NOMO-1 treated with dmso at 0.1 percent for 144 hours (cell line): ENCODE measurements at regions not wholly inside any gene's neighbourhood (a gene's known extent, or its start where the extent isn't known, plus 50 kb on each side); places are given as distances from the start of the nearest gene placed in this dataset.

Experiments used
- DNase-seq: peaks from one replicate; lab custom pipeline; 2025; ENCODE audit not compliant: unreplicated experiment; lab: John Stamatoyannopoulos, UW

DNA sequence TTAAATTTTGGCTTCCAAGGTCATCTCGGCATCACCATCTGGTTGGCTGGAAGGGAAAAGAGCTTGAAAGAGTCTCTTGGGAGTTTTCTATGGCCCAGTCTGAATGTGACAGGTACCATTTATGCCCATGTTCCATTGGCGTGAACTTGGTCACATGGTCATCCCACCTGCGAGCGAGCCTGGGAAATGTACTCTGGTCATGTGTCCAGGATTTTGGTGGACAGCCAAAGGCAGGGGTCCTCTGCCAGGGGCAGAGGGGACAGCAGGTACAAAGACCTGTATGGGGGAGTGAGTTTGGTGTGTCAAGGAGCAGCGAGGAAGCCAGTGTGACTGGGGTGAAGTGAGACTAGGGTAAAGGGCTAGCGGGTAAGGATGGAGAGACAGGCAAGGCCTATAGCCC is 112.6 kb downstream of the CDC5L start:
- no peak for DNase-seq

- no peak for DNase-seq
These were observed 116.0 kb downstream of the CDC5L start for GRCh38 chr6:44503471-44503870.

DNA sequence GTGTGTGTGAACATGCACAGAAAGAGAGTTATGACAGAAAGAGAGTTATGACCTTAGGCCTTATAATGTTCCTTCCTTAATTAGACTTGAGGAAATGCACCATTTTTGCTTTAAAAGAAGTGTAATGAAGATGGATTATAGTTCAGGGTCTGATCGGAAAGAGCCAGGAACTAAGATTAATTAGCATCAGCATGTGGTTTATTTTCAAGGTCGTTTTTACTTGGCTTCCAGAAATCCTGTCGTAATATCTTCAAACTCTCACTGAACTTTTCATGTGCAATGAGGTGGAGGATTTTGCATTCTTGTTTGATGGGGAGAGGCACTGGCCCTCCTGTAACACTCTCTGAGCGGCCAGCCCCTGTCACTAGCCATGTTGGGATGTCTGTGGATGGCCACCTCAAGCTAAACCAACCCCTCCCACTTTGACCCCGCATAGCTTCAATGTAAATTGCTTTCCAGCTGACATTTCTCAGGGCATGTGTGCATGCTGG is 116.8 kb downstream of the CDC5L start:
- peak; percentile 18 for DNase-seq

- no peak for DNase-seq
These were observed 118.2 kb downstream of the CDC5L start for GRCh38 chr6:44505751-44506150.

DNA sequence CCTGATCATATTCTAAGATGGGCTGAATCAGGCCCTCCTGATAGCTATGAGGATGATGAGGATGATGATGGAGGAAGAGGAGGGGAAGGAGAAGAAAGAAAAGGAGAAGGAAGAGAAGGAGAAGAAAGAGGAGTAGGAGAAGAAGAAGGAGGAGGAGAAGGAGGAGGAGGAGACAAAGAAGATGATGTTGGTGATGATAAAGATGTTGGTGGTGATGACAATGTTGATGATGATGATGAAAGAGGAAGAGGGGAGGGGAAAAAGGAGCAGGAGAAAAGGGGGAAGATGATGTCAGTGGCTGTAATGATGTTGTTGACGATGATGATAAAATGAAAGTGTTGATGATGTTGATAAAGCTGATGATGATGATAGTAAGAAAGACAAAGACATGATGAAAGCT is 119.5 kb downstream of the CDC5L start:
- no peak for DNase-seq

DNA sequence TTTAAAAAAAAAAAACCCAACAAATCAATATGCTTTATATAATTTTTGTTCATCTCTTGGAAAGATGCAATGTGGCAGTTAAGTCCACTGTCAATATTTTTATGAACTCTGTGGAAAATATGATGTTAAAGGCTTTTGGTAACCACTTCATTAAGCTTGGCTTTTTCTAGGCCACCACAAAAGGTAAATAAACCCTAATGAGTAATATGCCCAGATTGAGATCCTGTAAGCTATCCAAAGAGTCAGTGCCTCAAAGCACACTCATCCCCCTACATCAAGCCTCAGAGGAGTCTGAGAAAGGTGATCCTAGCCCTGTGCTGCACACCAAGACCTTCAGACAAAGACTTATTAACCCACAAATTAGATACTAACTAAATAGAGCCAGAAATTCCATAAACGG is 121.1 kb downstream of the CDC5L start:
- no peak for DNase-seq

GRCh38 chr6:44511126-44511525 is 123.6 kb downstream of the CDC5L start:
- no peak for DNase-seq

DNA sequence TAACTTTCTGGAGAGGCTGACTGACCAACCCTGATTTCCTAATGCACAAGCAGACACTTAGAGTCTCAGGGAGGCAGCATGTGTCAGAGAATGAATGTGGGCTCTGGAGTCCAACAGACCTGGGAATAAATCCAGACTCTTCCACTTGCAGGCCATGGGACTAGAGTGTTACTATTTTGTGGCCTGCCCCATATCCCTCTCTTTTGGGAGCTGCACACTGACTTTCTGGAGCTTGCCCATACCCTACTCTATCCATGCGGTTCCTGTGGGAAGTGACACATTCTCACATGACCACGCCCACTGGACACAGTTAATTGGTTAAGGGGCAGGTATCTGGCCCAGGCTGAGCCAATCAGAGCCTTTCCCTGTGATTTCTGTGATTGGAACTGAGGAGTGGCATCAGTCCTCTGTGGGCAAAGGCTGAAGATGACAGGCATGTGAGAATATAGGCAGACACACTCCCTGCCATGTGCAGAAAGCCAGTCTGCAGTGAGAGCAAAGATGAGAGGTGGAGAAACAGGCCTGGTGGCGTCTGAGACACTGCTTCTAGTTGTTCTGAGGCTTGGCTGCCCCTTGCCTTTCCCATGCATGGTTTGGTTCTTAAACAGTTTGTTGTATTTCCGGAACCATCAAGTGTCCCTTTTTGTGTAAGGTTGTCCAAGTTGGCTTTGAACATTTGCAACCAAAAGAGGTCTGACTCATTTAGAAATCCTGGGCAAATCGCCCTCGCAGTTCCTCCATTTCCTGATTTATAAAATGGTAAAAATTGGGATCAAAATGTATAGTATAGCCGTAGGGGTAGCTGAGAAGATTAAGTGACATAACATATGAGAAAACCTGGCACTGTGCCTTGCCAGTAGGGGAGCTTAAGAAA is 125.6 kb downstream of the CDC5L start:
- DNase-seq = no peak

- no peak for DNase-seq
These were observed 126.6 kb downstream of the CDC5L start for GRCh38 chr6:44514085-44514484.

DNA sequence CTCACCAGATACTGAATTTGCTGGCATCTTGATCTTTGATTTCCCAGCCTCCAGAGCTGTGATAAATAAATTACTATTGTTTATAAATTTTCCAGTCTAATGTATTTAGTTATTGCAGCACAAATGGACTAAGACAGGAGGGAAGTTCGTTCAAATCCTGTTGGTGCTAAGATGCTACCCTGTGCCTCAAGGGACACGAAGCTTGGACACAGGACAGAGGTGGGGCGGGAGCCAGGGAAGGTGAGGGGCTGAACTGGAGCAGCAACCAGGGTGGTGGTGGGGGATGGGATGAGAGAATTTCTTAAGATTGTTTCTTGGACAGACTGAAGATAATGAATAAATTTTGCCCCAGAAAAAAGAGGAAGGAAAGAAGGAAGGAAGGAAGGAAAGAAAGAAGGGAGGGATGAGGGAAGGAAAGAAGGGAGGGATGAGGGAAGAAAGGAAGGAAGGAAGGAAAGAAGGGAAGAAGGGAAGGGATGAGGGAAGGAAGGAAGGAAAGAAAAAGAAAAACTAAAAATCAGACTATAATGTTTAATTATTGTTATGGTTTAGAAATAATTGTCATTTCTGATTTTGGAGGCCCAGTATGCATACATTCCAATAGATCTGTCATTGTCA is 127.2 kb downstream of the CDC5L start:
- DNase-seq = no peak

GRCh38 chr6:44522871-44523270 is 135.4 kb downstream of the CDC5L start:
- DNase-seq = peak; percentile 21

DNA sequence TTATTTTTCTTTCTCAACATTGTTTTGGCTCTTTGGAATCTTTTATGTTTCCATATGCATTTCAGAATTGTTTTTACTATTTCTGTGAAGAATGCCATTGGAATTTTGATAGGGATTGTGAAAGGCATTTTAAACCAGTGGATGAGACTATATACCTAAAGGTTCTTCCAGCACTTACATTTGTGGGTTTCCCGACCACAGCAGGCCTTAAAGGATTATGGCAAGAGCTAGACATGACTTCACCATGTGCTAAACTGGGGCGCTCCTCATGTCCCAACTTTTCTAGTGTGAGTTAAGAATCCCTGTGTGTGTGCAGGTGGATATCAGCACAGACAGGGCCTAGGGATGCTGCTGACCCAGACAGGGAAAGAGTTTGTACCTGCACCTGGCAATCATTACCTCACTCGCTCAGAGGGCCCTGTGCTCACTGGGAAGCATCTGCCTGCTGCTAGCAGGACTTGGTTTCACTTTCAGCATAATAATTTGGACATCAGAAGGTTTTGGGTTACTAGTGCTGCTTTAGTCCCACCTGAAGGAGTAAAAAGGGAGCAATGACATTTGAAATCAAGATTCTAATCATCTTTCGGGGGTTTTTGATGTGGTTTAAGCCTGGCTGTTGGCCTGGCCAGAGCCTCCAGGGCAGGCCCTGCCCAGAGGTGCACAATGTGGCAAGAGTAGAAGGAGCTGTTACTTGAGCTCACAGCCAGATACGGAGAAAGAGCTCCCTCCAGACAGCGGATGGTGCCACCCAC is 137.1 kb downstream of the CDC5L start:
- DNase-seq = no peak

DNA sequence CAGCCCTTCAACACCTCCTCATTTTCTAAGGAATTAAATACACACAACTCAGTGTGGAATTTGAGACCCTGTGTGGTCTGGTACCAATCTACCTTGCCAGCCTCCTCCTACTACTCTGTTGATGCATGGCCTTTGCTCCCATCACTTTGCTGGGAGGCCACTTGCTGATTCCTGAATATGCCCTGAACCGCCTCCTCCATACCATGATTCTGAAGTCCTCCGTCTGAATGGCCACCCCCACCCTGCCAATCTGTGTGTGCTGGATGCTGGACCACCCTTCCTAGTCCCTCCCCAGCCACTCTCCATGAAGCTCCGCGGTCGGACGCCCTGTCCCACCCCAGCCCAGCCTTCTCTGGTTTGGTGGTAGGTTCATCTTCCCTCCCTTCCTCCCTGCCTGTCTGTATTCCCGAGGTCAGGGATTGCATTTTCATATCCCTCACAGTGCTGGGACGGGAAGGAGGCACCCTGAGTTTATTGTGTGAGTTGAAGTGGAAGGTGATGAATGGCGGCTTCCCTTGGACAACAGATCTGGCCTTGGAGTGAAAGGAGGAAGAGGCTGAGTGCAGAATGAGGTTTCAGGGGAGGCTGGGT is 138.3 kb downstream of the CDC5L start:
- no peak for DNase-seq

GRCh38 chr6:44527181-44527580 is 139.7 kb downstream of the CDC5L start:
- peak; percentile 87 for DNase-seq

- no peak for DNase-seq
These were observed 140.3 kb downstream of the CDC5L start for GRCh38 chr6:44527583-44528369.

GRCh38 chr6:44528370-44528644 is 140.8 kb downstream of the CDC5L start:
- no peak for DNase-seq

- DNase-seq = no peak
These were observed 141.2 kb downstream of the CDC5L start for GRCh38 chr6:44528716-44529115.

GRCh38 chr6:44529146-44529905 is 141.8 kb downstream of the CDC5L start:
- DNase-seq = no peak

DNA sequence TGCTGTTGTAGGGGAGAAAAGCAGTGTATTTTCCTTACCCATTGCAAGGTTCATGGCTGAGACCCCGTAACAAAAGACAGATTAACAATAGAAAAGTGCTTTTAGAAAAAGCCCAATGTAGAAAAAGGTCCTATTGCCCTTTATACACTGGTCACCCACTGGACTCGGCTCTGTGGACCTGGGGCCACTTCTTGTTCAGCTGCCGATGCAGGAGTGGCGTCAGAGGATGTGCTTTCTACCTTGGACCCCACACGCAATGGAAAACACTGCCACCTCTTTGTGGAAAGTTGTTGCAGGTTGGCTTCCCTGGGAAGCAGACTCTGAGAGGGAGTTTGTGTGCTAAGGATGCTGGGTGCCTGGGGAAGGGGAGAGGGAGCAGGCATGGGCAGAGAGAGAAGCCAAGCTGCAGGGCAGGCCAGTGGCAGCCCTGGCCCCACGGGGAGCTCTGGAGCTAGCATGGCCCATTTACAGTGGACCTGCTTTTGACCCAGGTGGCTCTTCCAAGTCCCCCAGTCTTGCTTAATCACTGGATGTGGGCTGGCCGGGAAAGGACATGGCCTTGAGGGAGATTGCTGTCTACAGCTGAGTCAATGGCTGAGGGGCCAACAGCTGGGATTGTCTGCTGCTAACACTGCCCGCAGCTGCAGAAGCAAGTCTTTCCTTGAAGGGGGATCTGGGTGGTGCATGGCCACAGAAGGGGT is 142.9 kb downstream of the CDC5L start:
- DNase-seq = no peak

DNA sequence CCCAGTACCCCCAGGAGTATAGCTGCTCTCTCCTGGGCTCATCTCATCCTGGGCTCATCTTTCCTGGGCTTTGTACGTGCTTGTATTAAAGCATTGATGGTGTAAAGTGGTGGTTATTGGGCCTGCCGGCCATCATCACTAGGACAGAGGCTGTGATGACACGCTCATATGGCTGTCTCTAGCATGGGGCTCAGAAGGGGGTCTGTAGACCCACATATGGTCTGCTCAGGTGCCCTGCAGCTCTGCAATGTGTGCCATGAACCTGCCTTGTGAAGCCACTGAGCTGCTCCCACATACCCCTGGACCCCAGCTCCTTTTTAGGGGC is 143.4 kb downstream of the CDC5L start:
- DNase-seq = no peak
